ENCODE measurements at regions not wholly inside any gene's neighbourhood (a gene's known extent, or its start where the extent isn't known, plus 50 kb on each side); places are given as distances from the start of the nearest gene placed in this dataset.
A peak's percentile ranks its signal among the peaks of the same experiment; 100 is the strongest.

DNA sequence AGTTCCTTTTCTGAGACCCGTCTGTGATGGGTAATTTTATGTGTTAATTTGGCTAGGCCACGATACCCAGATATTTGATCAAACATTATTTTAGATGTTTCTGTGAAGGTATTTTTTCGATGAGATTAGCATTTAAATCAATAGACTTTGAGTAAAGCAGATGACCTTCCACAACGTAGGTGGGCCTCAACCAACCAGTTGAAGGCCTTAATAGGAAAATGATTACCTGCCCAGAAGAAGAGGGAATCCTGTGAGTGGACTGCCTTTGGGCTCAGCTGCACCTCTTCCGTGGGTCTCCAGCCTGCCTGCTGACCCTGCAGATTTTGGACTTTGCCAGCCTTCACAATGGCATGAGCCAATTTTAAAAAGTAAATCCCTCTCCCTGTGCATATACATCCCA, 61.6 kb upstream of the WSB1 start:
- Histone ChIP-seq H3K27me3 (no peaks in the 10 kb centered on the region), H3K36me3 (no peaks in the 10 kb centered on the region), H3K4me1 (no peaks in the 10 kb centered on the region), H3K9ac (ENCODE audit: low read depth in 2 of 2, low read length in 2 of 2) (no peak overlapping the region), H3K9me3 (no peaks in the 10 kb centered on the region), H3K27ac (no peak overlapping the region), H3K4me3 (no peak overlapping the region)
- TF ChIP-seq, protein P1, sequence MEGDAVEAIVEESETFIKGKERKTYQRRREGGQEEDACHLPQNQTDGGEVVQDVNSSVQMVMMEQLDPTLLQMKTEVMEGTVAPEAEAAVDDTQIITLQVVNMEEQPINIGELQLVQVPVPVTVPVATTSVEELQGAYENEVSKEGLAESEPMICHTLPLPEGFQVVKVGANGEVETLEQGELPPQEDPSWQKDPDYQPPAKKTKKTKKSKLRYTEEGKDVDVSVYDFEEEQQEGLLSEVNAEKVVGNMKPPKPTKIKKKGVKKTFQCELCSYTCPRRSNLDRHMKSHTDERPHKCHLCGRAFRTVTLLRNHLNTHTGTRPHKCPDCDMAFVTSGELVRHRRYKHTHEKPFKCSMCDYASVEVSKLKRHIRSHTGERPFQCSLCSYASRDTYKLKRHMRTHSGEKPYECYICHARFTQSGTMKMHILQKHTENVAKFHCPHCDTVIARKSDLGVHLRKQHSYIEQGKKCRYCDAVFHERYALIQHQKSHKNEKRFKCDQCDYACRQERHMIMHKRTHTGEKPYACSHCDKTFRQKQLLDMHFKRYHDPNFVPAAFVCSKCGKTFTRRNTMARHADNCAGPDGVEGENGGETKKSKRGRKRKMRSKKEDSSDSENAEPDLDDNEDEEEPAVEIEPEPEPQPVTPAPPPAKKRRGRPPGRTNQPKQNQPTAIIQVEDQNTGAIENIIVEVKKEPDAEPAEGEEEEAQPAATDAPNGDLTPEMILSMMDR (IDR thresholded peaks at IDR 0.05) = no peak
- intact Hi-C loops (cut with DNase I) = loop anchor here (10.0 kb wide), 2 partner anchors 202 to 422 kb away; no protein-coding TSS in a partner anchor
- DNase-seq = no peak

DNA sequence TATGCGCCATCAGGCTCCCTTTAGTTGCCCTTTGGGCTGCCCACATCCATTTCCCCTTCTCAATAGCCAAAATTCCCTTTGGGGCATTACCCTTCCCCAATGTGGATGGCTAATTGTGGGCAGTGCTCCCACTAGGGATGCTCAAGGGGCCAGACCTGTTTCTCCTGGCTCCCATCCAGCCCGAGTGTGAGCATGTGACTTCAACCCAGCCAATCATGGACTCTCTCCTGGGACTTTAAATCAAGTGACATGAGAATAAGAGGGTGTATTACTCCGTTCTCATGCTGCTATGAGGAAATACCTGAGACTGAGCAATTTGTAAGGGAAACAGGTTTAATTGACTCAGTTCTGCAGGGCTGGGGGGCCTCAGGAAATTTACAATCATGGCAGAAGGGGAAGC, 60.9 kb upstream of the WSB1 start:
- H3K4me3 ChIP-seq = no peak overlapping the region
- H3K27ac ChIP-seq = no peak overlapping the region
- H3K36me3 ChIP-seq = no peaks in the 10 kb centered on the region
- TF ChIP-seq, protein P1 (IDR thresholded peaks at IDR 0.05) = no peak
- DNase-seq = no peak
- no peaks in the 10 kb centered on the region for H3K27me3 ChIP-seq
- intact Hi-C loops (cut with DNase I) = loop anchor here (10.0 kb wide), 2 partner anchors 202 to 422 kb away; no protein-coding TSS in a partner anchor
- H3K9ac ChIP-seq (ENCODE audit: low read depth in 2 of 2, low read length in 2 of 2) = no peak overlapping the region
- H3K9me3 ChIP-seq = no peaks in the 10 kb centered on the region
- H3K4me1 ChIP-seq = no peaks in the 10 kb centered on the region

DNA sequence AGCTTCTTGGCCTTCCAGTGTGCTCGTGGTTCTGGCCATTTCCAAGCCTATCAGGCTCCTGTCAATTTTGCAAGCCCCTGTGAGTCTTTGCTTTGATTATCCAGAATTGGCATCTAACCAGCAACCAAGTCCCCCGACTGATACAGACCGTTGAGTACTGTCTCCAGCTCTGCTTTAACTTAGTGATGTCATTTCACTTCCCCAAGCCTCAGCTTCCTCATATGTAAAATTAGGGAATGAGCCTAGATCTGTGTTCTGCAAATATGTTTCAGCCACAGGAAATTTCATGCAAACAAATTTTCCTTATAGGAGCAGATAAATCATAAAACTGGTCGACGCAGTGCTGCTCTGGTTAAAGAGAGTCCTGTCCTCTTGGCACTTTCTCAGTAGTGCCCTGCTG, 60.1 kb upstream of the WSB1 start:
- H3K9me3 ChIP-seq = no peaks in the 10 kb centered on the region
- intact Hi-C loops (cut with DNase I) = loop anchor here (10.0 kb wide), 2 partner anchors 201 to 421 kb away; no protein-coding TSS in a partner anchor
- H3K9ac ChIP-seq (ENCODE audit: low read depth in 2 of 2, low read length in 2 of 2) = no peak overlapping the region
- H3K36me3 ChIP-seq = no peaks in the 10 kb centered on the region
- no peaks in the 10 kb centered on the region for H3K27me3 ChIP-seq
- H3K27ac ChIP-seq = no peak overlapping the region
- DNase-seq = no peak
- TF ChIP-seq, protein P1 (IDR thresholded peaks at IDR 0.05) = no peak
- H3K4me1 ChIP-seq = no peaks in the 10 kb centered on the region
- H3K4me3 ChIP-seq = no peak overlapping the region

DNA sequence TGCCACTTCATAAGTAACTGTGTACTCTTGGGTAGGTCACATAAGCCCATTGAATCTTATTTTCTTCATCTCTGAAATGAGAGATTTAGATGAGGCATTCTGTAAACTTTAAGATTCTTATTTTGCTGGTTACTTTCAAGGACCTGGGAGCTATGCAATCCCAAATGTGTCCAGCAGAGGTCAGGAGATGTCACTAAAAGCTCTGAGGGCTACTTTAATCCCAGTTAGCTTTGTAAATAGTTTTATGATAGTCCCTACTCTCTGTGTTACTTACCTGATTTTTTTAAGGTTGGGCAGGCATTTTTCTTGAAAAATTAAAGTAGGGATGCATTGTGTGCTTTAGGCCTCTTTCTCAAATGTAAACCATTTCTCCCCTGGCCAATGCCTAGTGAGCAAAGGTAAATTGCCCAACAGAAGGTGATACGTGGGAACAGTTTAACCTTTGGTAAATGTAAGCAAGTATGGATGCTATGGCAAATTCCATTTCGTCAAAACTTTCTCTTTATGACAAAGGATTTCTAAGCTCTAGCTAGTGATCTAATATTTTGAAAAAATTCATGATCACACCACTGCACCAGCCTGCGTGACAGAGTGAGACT, 57.1 kb upstream of the WSB1 start:
- no peaks in the 10 kb centered on the region for H3K9me3 ChIP-seq
- intact Hi-C loops (cut with DNase I) = loop anchor here (2.0 to 10.0 kb wide), 3 partner anchors 198 to 418 kb away; no protein-coding TSS in a partner anchor
- H3K9ac ChIP-seq (ENCODE audit: low read depth in 2 of 2, low read length in 2 of 2) = no peak overlapping the region
- no peak overlapping the region for H3K27ac ChIP-seq
- peak; percentile 88 for DNase-seq
- H3K27me3 ChIP-seq = no peaks in the 10 kb centered on the region
- H3K36me3 ChIP-seq = no peaks in the 10 kb centered on the region
- H3K4me3 ChIP-seq = no peak overlapping the region
- TF ChIP-seq, protein P1 (IDR thresholded peaks at IDR 0.05) = peak; percentile 90
- H3K4me1 ChIP-seq = no peaks in the 10 kb centered on the region

DNA sequence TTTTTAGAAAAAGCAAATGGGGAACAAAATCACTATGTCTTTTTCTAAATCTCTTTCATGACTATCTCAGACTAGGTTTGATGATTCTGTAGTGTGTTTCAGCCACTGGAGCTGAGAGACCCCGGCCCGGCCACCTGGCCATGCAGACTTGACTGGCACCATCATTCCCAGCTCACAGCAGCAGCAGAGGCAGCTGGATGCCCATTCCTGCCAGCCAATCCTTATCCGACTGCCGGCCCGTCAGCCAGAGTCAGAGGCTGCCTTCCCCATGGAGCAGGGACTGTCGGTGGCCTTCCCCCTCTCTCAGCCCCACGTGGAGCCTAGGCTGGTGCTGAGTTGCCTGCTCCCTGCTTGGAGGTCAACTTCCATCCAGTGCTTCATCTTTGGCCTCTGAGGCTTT, 56.0 kb upstream of the WSB1 start:
- no peak overlapping the region for H3K4me3 ChIP-seq
- intact Hi-C loops (cut with DNase I) = loop anchor here (2.0 to 10.0 kb wide), 3 partner anchors 197 to 417 kb away; no protein-coding TSS in a partner anchor
- no peaks in the 10 kb centered on the region for H3K27me3 ChIP-seq
- no peak overlapping the region for H3K9ac ChIP-seq (ENCODE audit: low read depth in 2 of 2, low read length in 2 of 2)
- H3K27ac ChIP-seq = no peak overlapping the region
- no peaks in the 10 kb centered on the region for H3K4me1 ChIP-seq
- TF ChIP-seq, protein P1 (IDR thresholded peaks at IDR 0.05) = no peak
- DNase-seq = no peak
- no peaks in the 10 kb centered on the region for H3K36me3 ChIP-seq
- no peaks in the 10 kb centered on the region for H3K9me3 ChIP-seq
